ENCODE measurements at regions not wholly inside any gene's neighbourhood (a gene's known extent, or its start where the extent isn't known, plus 50 kb on each side); places are given as distances from the start of the nearest gene placed in this dataset.
"Not testable (repeated sequence)": the region's sequence is repeated elsewhere in the genome, so short reads cannot be mapped to it uniquely, and the experiment has no call there.

DNA sequence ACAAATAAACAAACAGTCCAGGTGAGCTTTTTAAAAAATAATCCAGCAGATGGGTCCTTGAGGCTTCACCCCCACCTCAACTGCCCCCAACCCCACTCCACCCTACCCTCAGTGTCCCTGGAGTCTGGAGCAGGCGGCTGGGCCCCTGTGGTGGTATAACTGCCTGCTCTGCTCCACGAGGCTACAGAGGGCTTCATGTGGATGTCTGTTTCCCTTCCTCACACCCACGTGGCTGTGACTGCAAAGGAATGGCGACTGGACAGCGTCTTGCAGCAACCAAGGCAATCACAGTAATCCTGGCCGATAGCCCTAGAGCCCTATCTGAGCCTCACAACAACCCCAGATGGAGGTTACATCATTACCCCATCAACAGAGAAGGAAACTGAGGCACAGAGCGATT is 76.5 kb downstream of the SLC2A10 start:
- DNase-seq (ENCODE audit: low spot score), result no peak

DNA sequence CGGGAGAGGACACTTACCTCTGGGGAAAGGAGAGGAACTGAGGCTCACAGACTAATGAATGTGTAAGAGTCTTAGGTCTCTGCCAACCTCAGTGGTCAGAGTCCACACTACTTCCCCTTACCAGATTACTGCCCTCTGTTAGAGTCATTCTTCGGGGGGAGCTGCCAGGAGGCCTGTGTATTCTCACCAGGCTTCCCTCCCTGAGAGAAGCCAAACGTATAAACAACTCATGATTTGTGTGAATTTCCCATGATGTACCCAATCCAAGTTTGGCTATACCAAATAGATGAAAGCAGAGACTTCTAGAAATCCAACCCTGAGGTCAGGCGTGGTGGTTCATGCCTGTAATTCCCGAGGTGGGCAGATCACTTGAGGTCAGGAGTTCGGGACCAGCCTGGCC is 77.1 kb downstream of the SLC2A10 start:
- DNase-seq (ENCODE audit: low spot score), result no peak

DNA sequence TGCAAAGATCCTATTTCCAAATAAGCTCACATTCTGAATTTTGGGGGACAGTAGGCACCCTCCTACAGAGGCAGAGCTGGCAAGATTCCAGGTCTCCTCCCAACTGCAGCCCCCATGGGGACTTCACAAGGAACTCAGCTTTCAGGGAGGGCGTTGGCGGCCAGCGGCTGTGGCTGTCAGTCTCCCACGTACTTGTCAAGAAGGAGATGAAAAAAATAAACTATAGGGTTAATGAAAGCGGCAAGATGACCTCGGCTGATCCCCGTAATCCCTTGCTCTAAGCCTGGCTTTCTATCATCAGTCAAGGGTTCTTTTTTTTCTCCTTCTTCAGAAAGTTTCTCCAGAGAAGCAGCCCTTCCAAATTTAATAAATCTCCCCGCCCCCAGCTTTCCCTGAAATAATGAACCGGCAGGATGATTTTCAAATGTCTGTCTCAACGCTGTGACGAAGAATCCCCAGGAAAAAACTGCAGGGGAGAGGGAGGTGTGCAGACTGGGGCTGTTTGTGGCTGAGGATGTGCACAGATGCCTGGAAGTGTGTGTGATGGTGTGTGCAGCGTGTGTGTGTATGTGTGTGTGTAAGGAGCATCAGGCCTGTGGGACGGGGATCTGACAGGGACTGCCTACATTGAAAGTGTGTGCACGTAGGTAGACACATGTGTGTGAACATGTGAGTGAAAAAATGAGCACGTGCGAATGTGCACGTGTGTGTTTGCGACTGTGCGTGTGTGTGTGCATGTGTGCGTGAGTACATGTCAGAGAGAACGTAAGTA is 78.7 kb downstream of the SLC2A10 start:
- no peak for DNase-seq (ENCODE audit: low spot score)

DNA sequence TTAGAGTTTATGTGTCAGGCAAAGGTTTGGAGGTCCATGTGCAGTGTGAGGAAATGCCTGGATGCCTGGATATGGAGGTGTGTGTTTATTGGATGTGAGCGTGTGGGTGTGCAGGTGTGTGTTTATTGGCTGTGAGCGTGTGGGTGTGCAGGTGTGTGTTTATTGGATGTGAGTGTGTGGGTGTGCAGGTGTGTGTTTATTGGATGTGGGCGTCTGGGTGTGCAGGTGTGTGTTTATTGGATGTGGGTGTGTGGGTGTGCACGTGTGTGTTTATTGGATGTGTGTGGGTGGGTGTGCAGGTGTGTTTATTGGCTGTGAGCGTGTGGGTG is 79.3 kb downstream of the SLC2A10 start:
- DNase-seq (ENCODE audit: low spot score), result not testable (repeated sequence)

DNA sequence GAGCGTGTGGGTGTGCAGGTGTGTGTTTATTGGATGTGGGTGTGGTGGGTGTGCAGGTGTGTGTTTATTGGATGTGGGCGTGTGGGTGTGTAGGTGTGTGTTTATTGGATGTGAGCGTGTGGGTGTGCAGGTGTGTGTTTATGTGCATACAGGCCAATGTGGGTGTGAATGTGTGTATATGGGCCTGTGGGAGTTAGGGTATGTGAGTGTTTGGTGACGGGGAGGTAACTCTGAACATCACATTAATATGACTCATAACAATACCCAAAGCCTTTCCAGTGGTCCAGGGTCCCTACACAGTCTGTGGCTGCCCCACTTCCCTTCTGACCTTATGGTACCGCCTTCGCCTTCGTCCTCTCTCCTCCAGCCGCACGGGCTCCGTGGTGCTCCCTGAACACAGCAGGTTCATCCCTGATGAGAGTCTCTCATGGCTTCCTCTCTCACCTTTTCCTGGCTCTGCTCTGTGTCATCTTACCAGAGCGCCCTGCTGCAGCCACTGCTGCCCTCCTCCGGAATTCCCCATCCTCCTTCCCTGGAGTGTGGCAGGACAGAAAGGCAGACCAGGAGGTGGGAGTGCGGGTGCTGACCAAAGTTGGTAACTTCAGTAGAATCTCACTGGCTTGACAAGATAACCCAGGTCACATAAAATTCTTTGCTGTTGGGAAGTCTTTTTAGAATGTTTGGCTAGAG is 80.0 kb downstream of the SLC2A10 start:
- no peak for DNase-seq (ENCODE audit: low spot score)

DNA sequence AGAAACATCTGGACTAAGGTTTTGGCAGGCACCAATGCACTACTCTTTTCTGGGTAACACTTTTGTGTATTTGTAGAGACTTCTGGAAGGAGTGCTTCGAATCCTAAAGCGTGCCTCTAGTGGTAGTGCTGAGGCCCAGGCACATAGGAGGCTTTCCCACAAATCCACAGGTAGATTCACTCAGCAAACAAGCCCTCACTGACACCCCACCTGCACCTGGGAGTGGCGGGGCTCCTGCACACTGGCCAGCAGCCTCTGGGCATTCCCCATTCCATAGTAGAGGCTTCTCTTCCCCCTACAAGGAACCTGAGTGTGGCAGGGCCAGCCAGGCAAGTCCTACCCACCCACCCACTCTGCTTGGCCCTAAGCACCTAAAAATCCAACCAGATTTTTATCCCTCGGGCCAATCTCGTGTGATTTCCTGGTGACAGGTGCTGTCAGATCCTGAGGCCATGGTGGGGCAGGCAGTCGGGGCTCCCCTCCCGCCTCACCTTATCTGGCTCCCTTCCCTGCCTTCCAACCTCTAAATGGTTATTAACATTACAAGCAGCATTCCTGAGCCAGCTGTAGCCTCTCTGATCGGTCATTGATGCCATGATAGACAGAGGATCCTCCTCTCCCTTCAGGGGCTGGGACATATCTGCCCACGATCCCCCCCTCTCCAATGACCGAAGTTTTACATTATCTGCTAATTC is 82.4 kb downstream of the SLC2A10 start:
- DNase-seq (ENCODE audit: low spot score), result no peak

DNA sequence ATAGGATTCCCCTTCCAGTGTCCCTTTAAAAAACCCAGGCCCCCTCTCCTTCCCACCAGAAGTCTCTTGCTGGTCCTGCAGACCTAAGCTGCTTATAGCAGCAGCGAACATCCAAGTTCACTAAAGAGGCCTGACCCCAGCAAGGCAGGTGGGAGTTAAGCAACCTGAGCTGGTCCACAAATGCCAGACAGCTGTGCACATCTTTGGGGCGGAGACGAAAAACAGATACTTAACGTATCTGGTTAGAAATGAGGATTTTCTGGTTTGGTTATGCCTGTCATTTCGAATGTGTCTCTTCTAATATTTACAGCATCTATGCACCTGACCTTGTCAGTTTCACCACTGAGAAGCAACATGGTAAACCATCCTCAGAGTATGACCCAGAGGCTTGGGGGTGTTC is 87.8 kb downstream of the SLC2A10 start:
- DNase-seq (ENCODE audit: low spot score), result no peak

DNA sequence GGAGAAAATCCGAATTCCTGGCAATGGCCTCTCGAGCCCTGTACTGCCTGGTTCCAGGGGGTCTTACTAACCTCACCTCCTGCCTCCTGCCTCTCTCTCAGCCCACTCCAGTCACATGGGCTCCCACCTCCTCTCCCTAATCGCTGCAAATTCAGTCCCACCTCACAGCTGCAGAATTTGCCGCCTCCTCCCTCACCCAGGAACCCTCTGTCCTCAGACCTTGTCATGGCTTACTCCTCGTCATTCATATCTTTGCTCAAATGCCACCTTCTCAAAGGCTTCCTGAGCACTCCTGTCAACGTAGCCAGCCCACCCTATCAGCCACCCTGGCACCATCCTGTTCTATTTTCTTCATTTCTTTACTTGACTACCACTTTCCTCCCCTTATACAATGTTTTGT is 89.0 kb downstream of the SLC2A10 start:
- DNase-seq (ENCODE audit: low spot score), result no peak

DNA sequence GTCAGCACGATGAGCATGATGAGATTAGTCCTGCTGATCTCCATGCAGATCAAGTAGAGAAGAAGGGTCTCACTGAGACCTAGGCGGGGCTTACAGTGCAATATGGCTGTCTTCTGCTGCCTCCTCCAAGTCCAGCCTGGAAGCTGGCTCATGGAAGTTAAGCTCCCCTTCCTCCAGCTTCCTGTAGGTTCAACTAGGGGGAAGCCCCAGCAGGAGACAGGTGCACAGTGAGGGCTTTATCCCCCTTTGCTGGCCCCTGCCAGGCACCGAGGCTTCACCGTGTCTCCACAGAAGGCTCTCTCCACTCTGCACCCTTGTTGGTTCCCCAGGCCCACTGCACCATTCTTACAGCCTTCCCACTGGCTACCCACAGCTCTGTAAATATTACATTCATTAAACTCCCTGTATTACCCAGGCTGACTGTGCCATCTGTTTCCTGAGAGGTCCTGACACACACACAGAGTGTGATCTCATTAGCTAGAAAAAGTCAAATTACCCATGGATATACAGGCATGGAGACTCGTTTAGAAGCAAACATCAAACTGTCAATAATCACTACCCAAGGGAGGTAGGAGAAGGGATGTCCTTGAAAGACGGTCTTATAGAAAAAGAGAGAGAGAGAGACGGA is 90.4 kb downstream of the SLC2A10 start:
- DNase-seq (ENCODE audit: low spot score), result no peak

DNA sequence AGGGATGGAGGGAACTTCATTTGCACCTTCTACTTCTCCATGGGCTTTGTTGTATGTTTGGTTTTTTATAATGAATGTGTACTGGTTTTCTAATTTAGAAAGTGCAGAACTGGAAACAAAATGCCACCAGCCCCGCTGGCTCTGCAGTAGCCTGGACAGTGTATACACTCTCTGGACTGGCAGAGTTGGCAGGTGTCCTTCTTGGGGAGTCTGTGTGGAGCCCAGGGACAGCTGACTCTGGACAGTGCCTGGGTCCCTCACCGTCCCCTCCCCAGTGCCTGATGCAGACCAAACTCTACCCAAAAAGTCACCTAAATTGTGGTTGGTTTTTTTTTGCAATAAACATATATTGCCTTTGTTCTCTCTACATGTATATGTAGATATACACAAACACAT is 91.0 kb downstream of the SLC2A10 start:
- DNase-seq (ENCODE audit: low spot score), result no peak

DNA sequence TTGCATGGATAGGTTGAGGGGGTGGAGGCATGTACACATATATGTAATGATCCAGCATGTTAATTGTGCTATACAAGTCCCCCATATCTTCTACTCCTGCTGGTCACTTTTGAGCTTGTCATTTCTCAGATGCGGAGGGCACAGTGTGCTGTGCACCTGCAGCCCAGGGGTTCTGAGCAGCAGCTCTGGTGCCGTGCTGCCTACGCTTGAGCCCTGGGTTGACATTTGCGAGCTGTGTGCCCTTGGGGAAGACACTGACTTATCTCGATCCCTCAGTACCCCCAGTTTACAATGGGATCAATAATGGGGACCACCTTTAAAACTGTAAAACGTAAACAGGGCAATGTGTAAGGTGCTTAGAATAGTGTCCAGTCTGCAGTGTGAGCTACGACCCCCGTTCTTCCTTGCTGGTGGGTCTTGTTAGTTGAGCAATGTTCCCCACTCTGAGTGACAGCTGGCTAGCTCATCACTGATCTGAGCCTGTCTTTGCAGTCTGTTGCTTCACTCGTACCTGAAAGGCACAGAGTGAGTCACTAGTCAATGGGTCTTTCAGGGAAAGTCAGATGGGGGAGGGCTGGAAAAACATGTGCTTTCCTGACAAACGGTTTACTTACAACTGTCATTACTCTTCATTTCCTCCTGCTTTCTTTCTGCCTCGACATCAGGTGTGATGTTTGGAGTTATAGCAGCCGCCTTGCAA is 91.7 kb downstream of the SLC2A10 start:
- DNase-seq (ENCODE audit: low spot score), result no peak

DNA sequence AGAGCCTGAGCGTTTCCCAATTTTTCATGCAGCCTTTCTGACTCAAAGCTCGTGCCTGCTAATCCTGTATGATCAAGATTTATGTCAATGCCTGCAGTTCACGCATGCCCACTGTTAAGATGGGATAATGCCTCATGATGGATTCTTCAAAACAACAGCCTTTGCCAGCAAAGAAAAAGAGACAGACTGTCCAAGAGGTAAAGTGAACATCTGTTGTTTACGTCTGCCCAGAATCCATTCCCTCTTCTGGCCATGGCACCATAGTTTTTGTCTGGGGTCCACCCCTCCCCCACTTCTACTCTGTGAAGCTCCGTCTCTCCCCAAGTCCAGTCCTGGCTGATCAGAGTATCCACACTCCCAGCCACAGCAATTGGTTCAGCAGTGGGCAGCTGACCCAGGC is 91.9 kb upstream of the EYA2 start:
- no peak for DNase-seq (ENCODE audit: low spot score)

DNA sequence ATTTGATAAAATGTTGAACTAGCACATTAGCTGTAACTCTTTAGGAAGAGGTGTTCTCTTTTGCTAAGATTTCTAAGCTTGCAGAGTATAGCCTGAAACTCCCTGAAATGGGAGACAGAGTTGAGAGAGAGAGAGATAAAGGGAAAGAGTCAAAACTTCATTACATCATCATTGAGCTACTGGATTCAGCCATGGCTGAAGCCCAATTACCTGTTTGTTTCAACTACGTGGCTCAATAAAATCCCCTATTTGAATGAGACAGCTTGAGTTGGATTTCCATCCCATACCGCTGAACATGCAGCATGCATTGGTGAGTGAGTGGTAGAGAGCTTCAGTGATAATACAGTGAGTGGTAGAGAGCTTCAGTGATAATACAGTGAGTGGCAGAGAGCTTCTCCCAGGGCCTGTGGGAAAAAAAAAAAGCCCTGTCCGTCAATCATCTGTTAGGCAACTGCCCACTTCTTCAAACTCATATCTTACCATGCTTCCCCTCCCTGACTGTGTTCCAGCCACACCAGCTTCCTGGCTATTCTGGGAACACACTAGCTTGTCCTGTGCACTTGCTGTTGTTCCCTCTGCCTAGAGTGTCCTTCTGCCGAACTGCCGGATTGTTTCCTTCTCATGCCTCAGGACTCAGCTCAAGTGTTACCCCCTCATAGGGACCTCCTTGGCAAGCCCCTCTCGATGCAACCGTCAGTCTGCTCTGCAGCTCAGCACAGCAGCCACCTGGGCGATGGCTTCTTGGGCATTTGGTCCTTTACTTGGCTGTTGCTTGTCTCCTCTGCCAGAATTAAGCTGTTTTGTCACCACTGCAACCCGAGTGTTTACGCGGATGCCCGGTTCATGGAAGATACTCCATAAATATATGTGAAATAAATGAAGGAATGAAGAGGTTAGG is 91.3 kb upstream of the EYA2 start:
- no peak for DNase-seq (ENCODE audit: low spot score)

DNA sequence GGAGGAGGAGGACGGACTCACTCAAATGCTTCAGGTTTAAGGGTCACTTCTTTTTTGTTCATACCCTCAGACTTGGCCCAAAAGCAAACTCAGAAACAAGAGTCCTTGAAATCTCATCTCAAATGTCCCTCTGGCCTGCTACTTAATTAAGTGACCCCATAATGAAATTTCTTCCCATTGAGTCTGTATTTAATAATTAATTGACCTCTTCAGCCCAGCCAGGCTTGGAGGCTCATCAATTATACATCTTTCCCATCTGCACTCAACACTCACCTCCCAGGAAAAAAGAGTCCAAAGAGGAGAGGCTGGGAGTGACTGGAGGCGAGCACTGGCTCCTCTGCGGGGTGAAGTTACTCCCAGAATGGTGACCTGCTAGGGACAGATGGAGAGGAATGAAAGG is 90.5 kb upstream of the EYA2 start:
- no peak for DNase-seq (ENCODE audit: low spot score)

DNA sequence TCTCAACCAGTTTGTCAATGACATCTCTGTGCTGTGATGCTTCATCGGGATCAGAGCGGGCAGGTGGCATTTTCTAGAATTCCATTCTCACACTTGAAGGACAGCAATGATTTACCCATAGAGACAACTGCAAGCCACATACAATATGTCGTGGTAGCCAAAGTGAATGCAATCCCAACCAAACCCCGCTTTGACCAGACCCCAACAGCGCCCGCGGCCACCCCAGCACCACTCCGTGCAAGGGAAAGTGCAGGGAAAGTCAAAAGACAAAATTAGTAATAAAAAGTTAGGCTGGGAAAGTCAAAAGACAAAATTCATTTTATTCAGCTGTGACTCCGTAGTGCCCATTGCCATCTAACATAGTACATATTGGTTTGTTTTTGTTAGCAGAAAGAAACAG is 88.8 kb upstream of the EYA2 start:
- DNase-seq (ENCODE audit: low spot score), result no peak

DNA sequence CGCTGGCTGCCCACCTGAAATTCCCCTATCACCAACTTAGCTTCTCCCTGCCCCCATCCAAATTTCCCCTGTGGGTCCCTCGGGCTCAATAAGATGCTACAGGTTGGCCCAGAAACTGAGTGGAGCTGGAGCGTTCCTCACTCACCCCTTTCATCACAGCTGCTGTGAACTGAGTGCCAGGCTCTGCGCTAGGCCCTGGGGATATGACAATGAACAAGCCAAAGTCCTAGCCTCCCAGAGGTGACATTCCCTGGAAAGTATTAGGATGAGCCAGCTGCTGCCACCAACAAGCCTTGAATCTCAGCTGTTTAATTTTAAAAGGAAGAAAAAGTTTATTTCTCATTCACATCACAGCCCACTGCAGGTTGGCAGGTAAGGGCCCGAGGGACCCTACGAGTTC is 86.6 kb upstream of the EYA2 start:
- no peak for DNase-seq (ENCODE audit: low spot score)

DNA sequence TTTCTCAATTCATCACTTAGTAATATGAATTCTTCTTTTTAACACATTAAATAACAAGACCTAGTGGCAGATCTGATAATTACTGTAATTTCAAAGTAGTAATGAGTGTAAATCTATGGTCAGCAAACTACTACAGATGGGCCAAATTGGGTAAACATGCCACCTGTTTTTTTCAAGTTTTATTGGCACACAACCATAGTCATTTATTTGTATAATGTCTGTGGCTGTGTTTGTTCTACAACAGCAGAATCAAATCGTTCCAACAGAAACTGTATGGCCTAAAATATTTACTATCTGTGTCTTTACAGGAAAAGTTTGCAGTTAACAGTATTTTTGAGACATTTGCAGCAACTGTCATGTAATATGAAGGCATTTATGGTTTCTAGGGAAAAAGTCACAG is 86.1 kb upstream of the EYA2 start:
- no peak for DNase-seq (ENCODE audit: low spot score)

DNA sequence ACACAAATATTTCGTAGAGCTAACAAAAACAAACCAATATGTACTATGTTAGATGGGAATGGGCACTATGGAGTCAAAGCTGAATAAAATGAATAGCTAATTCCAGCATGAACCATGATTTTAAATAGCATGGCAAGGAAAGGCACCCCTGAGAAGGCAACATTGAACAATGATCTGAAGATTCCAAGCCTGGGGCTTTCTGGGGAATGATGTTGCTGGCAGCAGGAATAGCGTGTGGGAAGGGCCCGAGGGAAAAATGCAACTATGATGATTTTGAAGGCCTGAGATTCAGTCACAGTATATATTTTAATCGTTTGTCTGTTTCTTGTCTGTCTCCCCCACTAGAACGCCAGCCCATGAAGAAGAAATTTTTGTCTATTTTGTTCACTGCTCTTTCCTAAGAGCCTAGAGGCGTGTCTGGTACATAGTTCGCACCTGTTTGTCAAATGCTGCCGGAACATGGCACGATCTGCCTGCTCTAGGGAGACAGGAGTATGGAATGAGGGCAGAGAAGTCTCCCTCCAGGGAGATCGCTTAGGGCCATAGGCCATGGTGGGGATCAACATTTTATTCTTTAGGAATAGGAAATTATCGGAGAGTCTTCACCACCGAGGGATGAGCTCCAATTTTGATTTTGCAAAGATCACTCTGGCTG is 84.8 kb upstream of the EYA2 start:
- DNase-seq (ENCODE audit: low spot score), result no peak

DNA sequence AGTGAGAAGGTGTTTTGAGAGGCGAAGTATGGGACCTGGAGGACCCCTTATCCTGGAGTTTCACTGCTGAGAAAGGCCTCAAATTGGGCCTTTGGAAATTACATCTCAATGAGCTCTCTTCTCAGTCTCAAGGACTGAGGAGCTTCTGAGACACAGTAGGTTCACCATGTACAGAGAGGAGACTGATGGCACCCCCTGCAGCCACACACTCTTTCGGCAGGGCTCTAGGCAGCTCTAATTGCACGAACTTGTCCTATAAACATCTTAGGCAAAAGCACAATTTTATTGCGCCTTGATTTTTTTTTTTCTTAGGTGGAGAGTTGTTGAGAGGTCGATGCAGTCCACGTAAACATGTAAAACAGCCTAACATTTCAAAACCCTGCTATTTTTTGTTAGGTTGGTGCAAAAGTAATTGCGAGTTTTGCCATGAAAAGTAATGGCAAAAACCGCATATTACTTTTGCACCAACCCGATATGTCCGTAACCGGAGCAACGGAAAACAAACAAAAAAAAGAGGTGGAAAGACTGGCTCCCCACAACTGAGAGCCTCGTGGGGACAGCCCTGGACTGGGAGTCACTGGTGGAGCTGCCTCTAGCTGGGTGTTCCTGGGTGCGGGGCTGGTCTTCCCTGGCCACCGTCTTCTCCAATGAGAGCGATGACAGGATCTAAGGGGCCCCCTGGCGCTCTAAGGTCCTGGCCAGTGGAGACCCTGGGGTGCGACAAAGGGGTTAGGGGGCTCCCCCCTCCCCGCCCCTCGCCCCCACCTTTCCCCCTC is 84.0 kb upstream of the EYA2 start:
- no peak for DNase-seq (ENCODE audit: low spot score)

Measured in mucosa of gallbladder (tissue), 1 donor.